B cell (primary cell): ENCODE measurements at regions not wholly inside any gene's neighbourhood (a gene's known extent, or its start where the extent isn't known, plus 50 kb on each side); places are given as distances from the start of the nearest gene placed in this dataset.

ENCODE experiments used
- CTCF ChIP-seq: fragments of 200-600 bp; IDR thresholded peaks from one replicate; pipeline ENCODE4 v1.8.0; 2022; ENCODE audit warnings: antibody characterized with exemption, mild to moderate bottlenecking
- EZH2 ChIP-seq: IDR thresholded peaks from 2 replicates; pipeline ENCODE4 v1.6.1; 2012; ENCODE audit warnings: borderline replicate concordance, low read depth, mild to moderate bottlenecking, moderate library complexity, low read length; ENCODE audit not compliant: insufficient read depth, poor library complexity, severe bottlenecking

GRCh38 chr3:146739203-146739671, 134.1 kb upstream of the PLSCR5 start:
- TF ChIP-seq CTCF (no peak), EZH2 (no peak)
